ENCODE measurements at regions not wholly inside any gene's neighbourhood (a gene's known extent, or its start where the extent isn't known, plus 50 kb on each side); places are given as distances from the start of the nearest gene placed in this dataset.

DNA sequence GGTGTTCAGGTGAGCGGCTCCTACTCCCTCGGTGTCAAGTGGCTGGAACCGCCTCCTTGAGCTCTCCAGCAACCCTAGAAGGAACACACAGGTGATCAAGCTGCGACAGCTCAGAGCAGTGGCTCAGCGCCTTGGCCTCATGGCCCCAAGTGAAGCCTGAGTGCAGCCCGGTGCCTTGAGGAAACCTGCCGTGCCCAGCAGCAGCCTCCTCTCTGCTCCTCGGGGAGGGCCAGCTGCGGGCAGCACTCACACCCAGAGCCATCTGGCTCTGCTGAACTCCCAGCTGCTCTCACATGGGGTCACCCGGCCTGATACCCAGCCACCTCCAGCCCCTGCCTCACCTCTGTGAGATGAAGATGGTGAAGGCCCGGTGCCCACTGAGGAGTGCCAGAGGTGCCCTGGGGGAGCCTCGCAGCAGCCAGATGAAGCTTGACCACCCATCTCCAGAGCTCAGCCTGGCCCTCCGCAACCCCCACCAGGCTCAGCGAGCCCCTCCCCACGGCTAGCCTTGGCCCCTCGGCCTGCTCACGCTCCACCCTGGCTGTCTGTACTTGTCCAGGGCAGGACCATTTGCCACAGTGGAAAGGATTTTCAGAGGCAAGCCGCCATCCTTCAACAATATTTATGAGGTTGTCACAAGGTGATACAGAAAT lies 70.6 kb upstream of the RAB6C start:
- TF ChIP-seq, protein P1, sequence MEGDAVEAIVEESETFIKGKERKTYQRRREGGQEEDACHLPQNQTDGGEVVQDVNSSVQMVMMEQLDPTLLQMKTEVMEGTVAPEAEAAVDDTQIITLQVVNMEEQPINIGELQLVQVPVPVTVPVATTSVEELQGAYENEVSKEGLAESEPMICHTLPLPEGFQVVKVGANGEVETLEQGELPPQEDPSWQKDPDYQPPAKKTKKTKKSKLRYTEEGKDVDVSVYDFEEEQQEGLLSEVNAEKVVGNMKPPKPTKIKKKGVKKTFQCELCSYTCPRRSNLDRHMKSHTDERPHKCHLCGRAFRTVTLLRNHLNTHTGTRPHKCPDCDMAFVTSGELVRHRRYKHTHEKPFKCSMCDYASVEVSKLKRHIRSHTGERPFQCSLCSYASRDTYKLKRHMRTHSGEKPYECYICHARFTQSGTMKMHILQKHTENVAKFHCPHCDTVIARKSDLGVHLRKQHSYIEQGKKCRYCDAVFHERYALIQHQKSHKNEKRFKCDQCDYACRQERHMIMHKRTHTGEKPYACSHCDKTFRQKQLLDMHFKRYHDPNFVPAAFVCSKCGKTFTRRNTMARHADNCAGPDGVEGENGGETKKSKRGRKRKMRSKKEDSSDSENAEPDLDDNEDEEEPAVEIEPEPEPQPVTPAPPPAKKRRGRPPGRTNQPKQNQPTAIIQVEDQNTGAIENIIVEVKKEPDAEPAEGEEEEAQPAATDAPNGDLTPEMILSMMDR (IDR thresholded peaks at IDR 0.05): no peak
- TF ChIP-seq POLR2A (IDR thresholded peaks at IDR 0.05): no peak

Measured in lower leg skin (tissue), 3 donors.